Peyer's patch (tissue), 4 donors: ENCODE measurements at regions not wholly inside any gene's neighbourhood (a gene's known extent, or its start where the extent isn't known, plus 50 kb on each side); places are given as distances from the start of the nearest gene placed in this dataset.

Experiments used
- DNase-seq, 3 donors: peaks; one replicate each; pipeline ENCODE4 v3.0.0-alpha.2; 2017 to 2019
- H3K27ac ChIP-seq, 4 donors: fragments of 200-600 bp; sonication (generic); one replicate each; pipeline ENCODE4 v1.5.1; 2016 to 2019
- H3K27me3 ChIP-seq, 2 donors: fragments of 200-600 bp; sonication (generic); one replicate each; pipeline ENCODE4 v1.5.1; 2019
- H3K36me3 ChIP-seq, 3 donors: fragments of 200-600 bp; sonication (generic); one replicate each; pipeline ENCODE4 v1.5.1; 2016 to 2019
- H3K4me1 ChIP-seq, 4 donors: fragments of 200-600 bp; sonication (generic); one replicate each; pipeline ENCODE4 v1.5.1; 2016 to 2019
- H3K4me3 ChIP-seq, 4 donors: fragments of 200-600 bp; sonication (generic); 1 replicate in 3 of 4; 2 replicates in 1 of 4; pipeline ENCODE4 v1.5.1; 2016 to 2019; ENCODE audit warnings: mild to moderate bottlenecking in 1 of 4
- H3K9me3 ChIP-seq, 4 donors: fragments of 200-600 bp; sonication (generic); one replicate each; pipeline ENCODE4 v1.5.1; 2016 to 2019; ENCODE audit warnings: mild to moderate bottlenecking in 1 of 4
- POLR2A ChIP-seq, 2 donors: fragments of 450-650 bp; IDR thresholded peaks; one replicate each; pipeline ENCODE4 v1.5.1; 2017; ENCODE audit warnings: antibody characterized with exemption in 2 of 2, mild to moderate bottlenecking in 2 of 2, moderate library complexity in 2 of 2
- TF ChIP-seq, protein P1 (sequence below), 6 experiments: fragments of 450-650 bp in 4 of 6; fragments of 200-600 bp in 2 of 6; sonication (generic) in 1 of 6; IDR thresholded peaks; one replicate each; pipeline ENCODE4 v1.5.1; 2017 to 2019; ENCODE audit warnings: antibody characterized with exemption in 6 of 6, mild to moderate bottlenecking in 3 of 6, moderate library complexity in 1 of 6

GRCh38 chr3:153320585-153321128 lies 158.6 kb downstream of the RAP2B start:
- no peak overlapping the region for H3K4me3 ChIP-seq
- no peaks in the 10 kb centered on the region for H3K4me1 ChIP-seq
- peak overlapping the region in 1 of 4 donors; percentile 22 for H3K27ac ChIP-seq
- no peaks in the 10 kb centered on the region for H3K27me3 ChIP-seq
- no peaks in the 10 kb centered on the region for H3K36me3 ChIP-seq
- no peaks in the 10 kb centered on the region for H3K9me3 ChIP-seq
- no peak for DNase-seq
- TF ChIP-seq POLR2A (IDR thresholded peaks at IDR 0.05) = no peak
- TF ChIP-seq, protein P1, sequence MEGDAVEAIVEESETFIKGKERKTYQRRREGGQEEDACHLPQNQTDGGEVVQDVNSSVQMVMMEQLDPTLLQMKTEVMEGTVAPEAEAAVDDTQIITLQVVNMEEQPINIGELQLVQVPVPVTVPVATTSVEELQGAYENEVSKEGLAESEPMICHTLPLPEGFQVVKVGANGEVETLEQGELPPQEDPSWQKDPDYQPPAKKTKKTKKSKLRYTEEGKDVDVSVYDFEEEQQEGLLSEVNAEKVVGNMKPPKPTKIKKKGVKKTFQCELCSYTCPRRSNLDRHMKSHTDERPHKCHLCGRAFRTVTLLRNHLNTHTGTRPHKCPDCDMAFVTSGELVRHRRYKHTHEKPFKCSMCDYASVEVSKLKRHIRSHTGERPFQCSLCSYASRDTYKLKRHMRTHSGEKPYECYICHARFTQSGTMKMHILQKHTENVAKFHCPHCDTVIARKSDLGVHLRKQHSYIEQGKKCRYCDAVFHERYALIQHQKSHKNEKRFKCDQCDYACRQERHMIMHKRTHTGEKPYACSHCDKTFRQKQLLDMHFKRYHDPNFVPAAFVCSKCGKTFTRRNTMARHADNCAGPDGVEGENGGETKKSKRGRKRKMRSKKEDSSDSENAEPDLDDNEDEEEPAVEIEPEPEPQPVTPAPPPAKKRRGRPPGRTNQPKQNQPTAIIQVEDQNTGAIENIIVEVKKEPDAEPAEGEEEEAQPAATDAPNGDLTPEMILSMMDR (IDR thresholded peaks at IDR 0.05) = no peak

DNA sequence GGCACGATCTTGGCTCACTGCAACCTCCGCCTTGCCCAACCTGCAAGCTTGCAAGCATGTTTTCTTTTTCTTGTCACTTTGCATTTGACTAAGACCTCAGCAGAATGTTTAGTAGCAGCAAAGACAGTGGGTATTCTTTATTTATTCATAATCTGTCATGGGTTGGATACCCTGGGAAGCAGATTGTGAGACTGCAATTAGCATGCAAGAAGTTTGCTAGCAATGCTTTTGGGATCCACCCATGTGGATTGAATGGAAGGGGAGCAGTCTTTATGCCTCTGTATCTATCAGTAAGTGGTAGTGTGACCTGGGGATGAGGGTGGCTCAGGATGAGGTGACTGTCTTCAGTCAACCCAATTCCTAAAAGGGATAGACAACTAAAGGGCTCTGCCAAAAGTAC lies 166.7 kb downstream of the RAP2B start:
- no peaks in the 10 kb centered on the region for H3K27me3 ChIP-seq
- H3K4me1 ChIP-seq = no peaks in the 10 kb centered on the region
- no peak overlapping the region for H3K27ac ChIP-seq
- DNase-seq = no peak
- no peak for TF ChIP-seq POLR2A (IDR thresholded peaks at IDR 0.05)
- TF ChIP-seq, protein P1 (IDR thresholded peaks at IDR 0.05) = no peak
- no peaks in the 10 kb centered on the region for H3K9me3 ChIP-seq
- H3K36me3 ChIP-seq = no peaks in the 10 kb centered on the region
- no peak overlapping the region for H3K4me3 ChIP-seq

DNA sequence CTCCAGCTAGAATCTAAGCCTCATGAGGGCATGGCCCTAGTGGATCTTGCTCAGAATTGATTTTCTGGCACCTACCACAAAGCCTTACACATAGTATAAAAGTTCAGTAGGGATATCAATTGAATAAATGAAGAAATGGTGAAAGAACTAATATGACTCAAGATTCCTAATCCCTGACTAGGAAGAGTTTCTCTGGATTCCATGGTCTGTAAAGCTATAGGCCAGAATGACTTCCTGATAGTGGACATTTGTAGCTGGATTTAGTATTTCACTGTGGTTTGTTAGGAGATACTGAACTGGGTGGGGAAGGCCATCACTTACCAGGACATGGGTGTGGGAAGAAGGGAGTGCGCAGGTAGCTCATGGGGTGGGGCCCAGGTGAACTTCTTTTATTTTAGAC lies 168.9 kb downstream of the RAP2B start:
- H3K9me3 ChIP-seq = no peaks in the 10 kb centered on the region
- no peak for DNase-seq
- no peaks in the 10 kb centered on the region for H3K27me3 ChIP-seq
- H3K4me1 ChIP-seq = no peaks in the 10 kb centered on the region
- H3K36me3 ChIP-seq = no peaks in the 10 kb centered on the region
- no peak overlapping the region for H3K27ac ChIP-seq
- TF ChIP-seq, protein P1 (IDR thresholded peaks at IDR 0.05) = no peak
- TF ChIP-seq POLR2A (IDR thresholded peaks at IDR 0.05) = no peak
- no peak overlapping the region for H3K4me3 ChIP-seq

- Histone ChIP-seq H3K27me3 (no peaks in the 10 kb centered on the region), H3K4me3 (no peak overlapping the region), H3K9me3 (no peaks in the 10 kb centered on the region), H3K27ac (no peak overlapping the region), H3K36me3 (no peaks in the 10 kb centered on the region), H3K4me1 (no peaks in the 10 kb centered on the region)
- TF ChIP-seq, protein P1 (IDR thresholded peaks at IDR 0.05) = no peak
- TF ChIP-seq POLR2A (IDR thresholded peaks at IDR 0.05) = no peak
- no peak for DNase-seq
These were observed 169.7 kb downstream of the RAP2B start for GRCh38 chr3:153331676-153332075.

- H3K4me1 ChIP-seq = no peaks in the 10 kb centered on the region
- no peak for DNase-seq
- H3K9me3 ChIP-seq = no peaks in the 10 kb centered on the region
- TF ChIP-seq POLR2A (IDR thresholded peaks at IDR 0.05) = no peak
- TF ChIP-seq, protein P1 (IDR thresholded peaks at IDR 0.05) = no peak
- H3K36me3 ChIP-seq = no peaks in the 10 kb centered on the region
- H3K27ac ChIP-seq = no peak overlapping the region
- no peak overlapping the region for H3K4me3 ChIP-seq
- no peaks in the 10 kb centered on the region for H3K27me3 ChIP-seq
These were observed 172.5 kb downstream of the RAP2B start for GRCh38 chr3:153334558-153334957.

- Histone ChIP-seq H3K27me3 (no peaks in the 10 kb centered on the region), H3K27ac (no peak overlapping the region), H3K4me1 (no peaks in the 10 kb centered on the region), H3K9me3 (no peaks in the 10 kb centered on the region), H3K4me3 (no peak overlapping the region), H3K36me3 (no peaks in the 10 kb centered on the region)
- DNase-seq = no peak
- no peak for TF ChIP-seq POLR2A (IDR thresholded peaks at IDR 0.05)
- TF ChIP-seq, protein P1 (IDR thresholded peaks at IDR 0.05) = no peak
These were observed 175.3 kb downstream of the RAP2B start for GRCh38 chr3:153337369-153337768.
